GM12878 (cell line): ENCODE measurements at regions not wholly inside any gene's neighbourhood (a gene's known extent, or its start where the extent isn't known, plus 50 kb on each side); places are given as distances from the start of the nearest gene placed in this dataset.

Source experiments
- ATAC-seq: fragments of 200-7000 bp; cut with Tn5 transposase; 3 replicates; pipeline ENCODE4 v1.9.1; 2020; ENCODE audit warnings: mild to moderate bottlenecking, moderate library complexity
- BruUV-seq: library from RNA; stranded (reverse); fragments of 400-500 nt; replicated peaks from 2 replicates; lab custom pipeline; 2021; lab: Mats Ljungman, UMichigan
- CTCF ChIA-PET: fragments of 300-600 bp; sonication (Branson Sonifier 250); formaldehyde crosslinking; extraction: SDS; loops from one replicate; lab custom pipeline; 2021; ENCODE audit warnings: inconsistent platforms; lab: Yijun Ruan, JAX
- POLR2A ChIA-PET: fragments of 350-600 bp; formaldehyde crosslinking; extraction: SDS; loops from one replicate; lab custom pipeline; 2021; ENCODE audit warnings: inconsistent platforms; lab: Charles Lee
- RAD21 ChIA-PET: fragments of 300-600 bp; sonication (Branson Sonifier 250); formaldehyde crosslinking; loops from one replicate; lab custom pipeline; 2023; ENCODE audit warnings: antibody characterized with exemption; ENCODE audit not compliant: unreplicated experiment; lab: Charles Lee
- SMC1A ChIA-PET: fragments of 300-600 bp; sonication (Branson Sonifier 250); formaldehyde crosslinking; loops from one replicate; lab custom pipeline; 2023; ENCODE audit not compliant: unreplicated experiment, uncharacterized antibody; lab: Charles Lee
- DNase-seq: peaks from one replicate; pipeline ENCODE4 v3.0.0-alpha.2; 2011; ENCODE audit warnings: low read depth, low spot score
- FAIRE-seq: peaks from 3 replicates; lab custom pipeline; 2011; peaks lifted over from hg19 to GRCh38; lab: Jason Lieb, UNC
- H2AFZ ChIP-seq: 2 replicates; pipeline ENCODE4 v1.6.0; 2011; ENCODE audit warnings: low read depth, low read length, control low read depth; ENCODE audit not compliant: control insufficient read depth
- H3K27ac ChIP-seq: 2 replicates; pipeline ENCODE4 v1.5.1; 2011; ENCODE audit warnings: control low read depth; ENCODE audit not compliant: control insufficient read depth, insufficient read depth
- H3K27me3 ChIP-seq, 2 experiments: replicated peaks in 1 of 2; 2 replicates each; pipeline versions ENCODE4 v1.6.0 to v1.6.1; 2011; ENCODE audit warnings: low read length in 1 of 2; ENCODE audit not compliant: control insufficient read depth in 2 of 2, insufficient read depth in 2 of 2
- H3K36me3 ChIP-seq, 2 experiments: 2 replicates each; pipeline ENCODE4 v1.5.1; 2011; ENCODE audit warnings: low read length in 1 of 2; ENCODE audit not compliant: control insufficient read depth in 2 of 2, insufficient read depth in 2 of 2
- H3K4me1 ChIP-seq: 2 replicates; pipeline ENCODE4 v1.6.1; 2011; ENCODE audit warnings: mild to moderate bottlenecking, low read length, moderate library complexity, mixed read lengths; ENCODE audit not compliant: control insufficient read depth, insufficient read depth
- H3K4me2 ChIP-seq: 2 replicates; pipeline ENCODE4 v1.6.0; 2011; ENCODE audit warnings: control low read depth; ENCODE audit not compliant: control insufficient read depth, insufficient read depth
- H3K4me3 ChIP-seq: fragments of 200-600 bp; sonication (generic); 2 replicates; pipeline ENCODE4 v1.5.1; 2016
- H3K79me2 ChIP-seq: 2 replicates; pipeline ENCODE4 v1.6.0; 2011; ENCODE audit warnings: low read length; ENCODE audit not compliant: control insufficient read depth, insufficient read depth
- H3K9ac ChIP-seq: 2 replicates; pipeline ENCODE4 v1.8.0; 2011; ENCODE audit warnings: low read length, control low read depth, mixed read lengths; ENCODE audit not compliant: control insufficient read depth, insufficient read depth
- H3K9me3 ChIP-seq: replicated peaks from 3 replicates; pipeline ENCODE4 v1.5.1; 2011; ENCODE audit warnings: mild to moderate bottlenecking, low read length; ENCODE audit not compliant: control insufficient read depth, insufficient read depth
- H4K20me1 ChIP-seq: 2 replicates; pipeline ENCODE4 v1.6.0; 2011; ENCODE audit not compliant: control insufficient read depth, insufficient read depth
- E2F4 ChIP-seq: IDR thresholded peaks from 2 replicates; pipeline ENCODE4 v1.6.1; 2012; ENCODE audit warnings: low read depth, low read length, improper control_type of control experiment
- IKZF1 ChIP-seq: fragments of 450-650 bp; conservative IDR thresholded peaks from 2 replicates; pipeline ENCODE4 v1.6.1; 2017; ENCODE audit warnings: antibody characterized with exemption, mild to moderate bottlenecking
- JUNB ChIP-seq: IDR thresholded peaks from 2 replicates; pipeline ENCODE4 v1.6.1; 2016; ENCODE audit warnings: antibody characterized with exemption, mild to moderate bottlenecking
- MLLT1 ChIP-seq: fragments of 450-650 bp; IDR thresholded peaks from 2 replicates; pipeline ENCODE4 v1.6.1; 2016; ENCODE audit warnings: mild to moderate bottlenecking
- PKNOX1 ChIP-seq: fragments of 450-650 bp; IDR thresholded peaks from 2 replicates; pipeline ENCODE4 v1.6.1; 2016; ENCODE audit warnings: mild to moderate bottlenecking
- PML ChIP-seq: IDR thresholded peaks from 2 replicates; pipeline ENCODE4 v1.6.1; 2012; ENCODE audit warnings: low read length, inconsistent platforms
- RFX5 ChIP-seq: IDR thresholded peaks from 2 replicates; pipeline ENCODE4 v1.6.1; 2011; ENCODE audit warnings: low read depth, low read length, improper control_type of control experiment
- STAT1 ChIP-seq: fragments of 450-650 bp; conservative IDR thresholded peaks from 2 replicates; pipeline ENCODE4 v1.6.1; 2014; ENCODE audit warnings: antibody characterized with exemption, mild to moderate bottlenecking
- TCF12 ChIP-seq: IDR thresholded peaks from 2 replicates; pipeline ENCODE4 v1.6.1; 2011; ENCODE audit warnings: low read depth, mild to moderate bottlenecking, low read length
- WRNIP1 ChIP-seq: IDR thresholded peaks from 2 replicates; pipeline ENCODE4 v1.6.1; 2011; ENCODE audit warnings: low read depth, low read length, improper control_type of control experiment, borderline replicate concordance
- ZBTB33 ChIP-seq: fragments of 450-650 bp; IDR thresholded peaks from 2 replicates; pipeline ENCODE4 v1.6.1; 2017; ENCODE audit warnings: mild to moderate bottlenecking
- WGBS: methylation state at CpG from one replicate; pipeline ENCODE4 v1.1.6; 2016; ENCODE audit warnings: low lambda C conversion rate; ENCODE audit not compliant: insufficient replicate concordance, insufficient coverage; ENCODE audit errors: missing lambda C conversion rate; 5-methylcytosine and 5-hydroxymethylcytosine counted together
- in situ Hi-C: fragments of 300-500 bp; cut with MboI; formaldehyde crosslinking; loops from 9 replicates; pipeline ENCODE4 v1.14.3; 2018; ENCODE audit warnings: mixed read lengths
- intact Hi-C: fragments of 100-400 bp; cut with micrococcal nuclease; formaldehyde crosslinking; loops from one replicate; pipeline ENCODE4 v1.14.2; 2022; ENCODE audit not compliant: unreplicated experiment

- WGBS, result 80% methylated on average over 15 of the region's 15 CpGs
- H3K9ac ChIP-seq, result no peak overlapping the region
- H3K9me3 ChIP-seq, result no peaks in the 10 kb centered on the region
- in situ Hi-C loops (no loop called here), intact Hi-C loops (no loop called here)
- no peak overlapping the region for H3K4me3 ChIP-seq
- H4K20me1 ChIP-seq, result no peaks in the 10 kb centered on the region
- no peaks in the 10 kb centered on the region for H3K79me2 ChIP-seq
- ChIA-PET RAD21 (interaction anchor here (0.7 kb wide), 1 partner anchor 32 kb away, joined by 3 read pairs; no protein-coding TSS in a partner anchor), SMC1A (interaction anchor here (1.9 kb wide), 1 partner anchor 15 kb away, joined by 8 read pairs; no protein-coding TSS in a partner anchor), CTCF (interaction anchor here (1.2 to 1.3 kb wide), 2 partner anchors 15 to 18 kb away, joined by 4 to 5 read pairs; no protein-coding TSS in a partner anchor), POLR2A (no interaction called here)
- TF ChIP-seq PKNOX1, result no peak
- TF ChIP-seq TCF12, result no peak
- no peak for TF ChIP-seq E2F4
- no peak for TF ChIP-seq STAT1
- no peak for TF ChIP-seq PML
- TF ChIP-seq ZBTB33, result no peak
- no peak for TF ChIP-seq JUNB
- TF ChIP-seq IKZF1, result no peak
- TF ChIP-seq MLLT1, result no peak
- no peak for TF ChIP-seq WRNIP1
- TF ChIP-seq RFX5, result no peak
- no peak for DNase-seq
- H3K4me2 ChIP-seq, result no peak overlapping the region
- H2AFZ ChIP-seq, result no peak overlapping the region
- H3K4me1 ChIP-seq, result no peaks in the 10 kb centered on the region
- ATAC-seq, result no peak
- H3K27ac ChIP-seq, result no peak overlapping the region
- no peaks in the 10 kb centered on the region for H3K36me3 ChIP-seq
- BruUV-seq, result no TSS peak
- no peak for FAIRE-seq
- no peaks in the 10 kb centered on the region for H3K27me3 ChIP-seq
These were observed 621.1 kb downstream of the BCOR start for GRCh38 chrX:39476604-39477021.
